OCI-LY3 (cell line): ENCODE measurements at regions not wholly inside any gene's neighbourhood (a gene's known extent, or its start where the extent isn't known, plus 50 kb on each side); places are given as distances from the start of the nearest gene placed in this dataset.

ENCODE experiments used
- H2AFZ ChIP-seq: fragments of 200-600, 300-600 bp; shearing (Covaris generic); 2 replicates; pipeline ENCODE4 v1.6.0; 2014; ENCODE audit warnings: antibody characterized with exemption, low read depth, low read length
- H3K27ac ChIP-seq: fragments of 200-600, 300-600 bp; sonication (generic); 2 replicates; pipeline ENCODE4 v1.5.1; 2014; ENCODE audit warnings: mild to moderate bottlenecking, low read length, moderate library complexity, mixed read lengths
- H3K27me3 ChIP-seq: fragments of 200-600, 300-600 bp; sonication (generic); 2 replicates; pipeline ENCODE4 v1.6.1; 2014; ENCODE audit warnings: low read depth, low read length, mixed read lengths
- H3K36me3 ChIP-seq: fragments of 200-600, 300-600 bp; sonication (generic); replicated peaks from 2 replicates; pipeline ENCODE3; 2014; ENCODE audit warnings: low read depth, low read length, mixed read lengths
- H3K4me1 ChIP-seq: fragments of 300-600, 200-600 bp; sonication (generic); 2 replicates; pipeline ENCODE4 v1.6.1; 2014; ENCODE audit warnings: low read length, mixed read lengths
- H3K4me2 ChIP-seq: fragments of 200-600, 300-600 bp; sonication (generic); 2 replicates; pipeline ENCODE4 v1.6.1; 2014; ENCODE audit warnings: low read length, mixed read lengths
- H3K4me3 ChIP-seq: fragments of 300-600, 200-600 bp; sonication (generic); 2 replicates; pipeline ENCODE4 v1.5.1; 2014; ENCODE audit warnings: antibody characterized with exemption, mild to moderate bottlenecking, low read length, moderate library complexity
- H3K79me2 ChIP-seq: fragments of 300-600, 200-600 bp; shearing (Covaris generic); 2 replicates; pipeline ENCODE4 v1.6.1; 2014; ENCODE audit warnings: mild to moderate bottlenecking, low read length, mixed read lengths
- H3K9ac ChIP-seq: fragments of 300-600, 200-600 bp; shearing (Covaris generic); 2 replicates; pipeline ENCODE4 v1.6.0; 2014; ENCODE audit warnings: mild to moderate bottlenecking, low read length, moderate library complexity
- H3K9me3 ChIP-seq: fragments of 200-600, 300-600 bp; shearing (Covaris generic); 2 replicates; pipeline ENCODE4 v1.6.1; 2014; ENCODE audit warnings: low read length, mixed read lengths; ENCODE audit not compliant: insufficient read depth
- H4K20me1 ChIP-seq: fragments of 200-600, 300-600 bp; sonication (generic); 2 replicates; pipeline ENCODE4 v1.6.1; 2016; ENCODE audit warnings: low read length, mixed read lengths; ENCODE audit not compliant: insufficient read depth
- CTCF ChIP-seq: fragments of 200-600, 300-600 bp; sonication (generic); IDR thresholded peaks from 2 replicates; pipeline ENCODE4 v1.5.1; 2014; ENCODE audit warnings: antibody characterized with exemption, low read length, low read depth
- EZH2phosphoT487 ChIP-seq: fragments of 200-600 bp; shearing (Covaris generic); IDR thresholded peaks from 2 replicates; pipeline ENCODE4 v1.6.1; 2018; ENCODE audit warnings: antibody characterized with exemption, mixed run types, low read depth

- Histone ChIP-seq H3K4me1 (no peaks in the 10 kb centered on the region), H3K79me2 (no peaks in the 10 kb centered on the region), H3K4me2 (no peak overlapping the region), H3K4me3 (no peak overlapping the region), H3K27ac (no peak overlapping the region), H2AFZ (no peak overlapping the region), H3K9me3 (0 out of 2 replicates have a peak, but pooled peaks cover 3% of the 10 kb centered on the region), H4K20me1 (no peaks in the 10 kb centered on the region), H3K27me3 (no peaks in the 10 kb centered on the region), H3K36me3 (no peaks in the 10 kb centered on the region), H3K9ac (no peak overlapping the region)
- TF ChIP-seq CTCF (no peak), EZH2phosphoT487 (no peak)
Observed at GRCh38 chr14:85129921-85130320, 400.0 kb upstream of the FLRT2 start.

GRCh38 chr14:85131226-85131922 is 398.6 kb upstream of the FLRT2 start:
- Histone ChIP-seq H3K4me2 (no peak overlapping the region), H3K27me3 (no peaks in the 10 kb centered on the region), H3K36me3 (no peaks in the 10 kb centered on the region), H2AFZ (no peak overlapping the region), H3K27ac (no peak overlapping the region), H3K79me2 (no peaks in the 10 kb centered on the region), H3K4me1 (no peaks in the 10 kb centered on the region), H3K9me3 (0 out of 2 replicates have a peak, but pooled peaks cover 3% of the 10 kb centered on the region), H3K9ac (no peak overlapping the region), H4K20me1 (no peaks in the 10 kb centered on the region), H3K4me3 (no peak overlapping the region)
- no peak for TF ChIP-seq EZH2phosphoT487
- TF ChIP-seq CTCF = peak; percentile 78

GRCh38 chr14:85142982-85143381 is 387.0 kb upstream of the FLRT2 start:
- H3K9me3 ChIP-seq = no peaks in the 10 kb centered on the region

GRCh38 chr14:85146779-85147178 is 383.2 kb upstream of the FLRT2 start:
- Histone ChIP-seq H3K9me3 (no peaks in the 10 kb centered on the region), H3K4me3 (no peak overlapping the region)
- TF ChIP-seq CTCF (no peak), EZH2phosphoT487 (no peak)

More at GRCh38 chr14:85142982-85143381, 387.0 kb upstream of the FLRT2 start:
- H3K4me3 ChIP-seq = no peak overlapping the region
- TF ChIP-seq EZH2phosphoT487 (no peak), CTCF (no peak)
- H3K9ac ChIP-seq = no peak overlapping the region
- H3K4me2 ChIP-seq = no peak overlapping the region
- no peaks in the 10 kb centered on the region for H3K4me1 ChIP-seq
- H3K79me2 ChIP-seq = no peaks in the 10 kb centered on the region
- no peaks in the 10 kb centered on the region for H3K36me3 ChIP-seq
- no peak overlapping the region for H2AFZ ChIP-seq
- H4K20me1 ChIP-seq = no peaks in the 10 kb centered on the region
- no peaks in the 10 kb centered on the region for H3K27me3 ChIP-seq
- H3K27ac ChIP-seq = no peak overlapping the region

More at GRCh38 chr14:85146779-85147178, 383.2 kb upstream of the FLRT2 start:
- Histone ChIP-seq H3K9ac (no peak overlapping the region), H3K4me1 (no peaks in the 10 kb centered on the region), H4K20me1 (no peaks in the 10 kb centered on the region), H3K27ac (no peak overlapping the region), H2AFZ (no peak overlapping the region), H3K27me3 (no peaks in the 10 kb centered on the region), H3K79me2 (no peaks in the 10 kb centered on the region), H3K36me3 (no peaks in the 10 kb centered on the region), H3K4me2 (no peak overlapping the region)
